ENCODE measurements at regions not wholly inside any gene's neighbourhood (a gene's known extent, or its start where the extent isn't known, plus 50 kb on each side); places are given as distances from the start of the nearest gene placed in this dataset.

DNA sequence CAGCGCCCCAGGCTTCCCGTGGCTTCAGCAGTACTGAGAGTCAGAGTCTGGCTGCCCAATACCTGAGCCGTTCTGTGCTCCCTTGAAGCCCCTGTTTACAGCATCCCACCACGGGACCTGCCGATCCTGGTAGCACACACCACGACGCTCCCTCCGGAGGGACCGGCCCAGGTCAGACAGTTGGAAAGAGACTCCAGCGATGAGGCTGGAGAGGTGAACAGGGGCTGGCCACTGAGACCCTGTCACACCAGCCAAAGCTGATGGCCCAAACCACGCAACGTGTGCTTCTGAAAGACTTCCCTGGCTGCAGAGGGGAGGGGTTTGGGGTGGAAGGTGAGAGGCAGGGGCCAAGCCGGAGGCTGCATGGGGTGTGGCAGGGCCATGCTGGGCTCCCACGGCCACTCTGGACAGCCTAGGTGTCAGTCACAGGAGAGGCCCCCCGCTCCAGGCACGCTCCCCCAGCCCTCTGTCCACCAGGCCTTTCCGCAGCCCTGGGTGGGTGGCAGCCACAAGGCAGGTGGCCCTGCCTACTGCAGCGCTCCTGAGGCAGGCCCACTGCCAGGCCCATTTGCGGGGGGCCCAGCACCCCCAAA is 140.2 kb upstream of the CHST15 start:
- TF ChIP-seq, protein P1, sequence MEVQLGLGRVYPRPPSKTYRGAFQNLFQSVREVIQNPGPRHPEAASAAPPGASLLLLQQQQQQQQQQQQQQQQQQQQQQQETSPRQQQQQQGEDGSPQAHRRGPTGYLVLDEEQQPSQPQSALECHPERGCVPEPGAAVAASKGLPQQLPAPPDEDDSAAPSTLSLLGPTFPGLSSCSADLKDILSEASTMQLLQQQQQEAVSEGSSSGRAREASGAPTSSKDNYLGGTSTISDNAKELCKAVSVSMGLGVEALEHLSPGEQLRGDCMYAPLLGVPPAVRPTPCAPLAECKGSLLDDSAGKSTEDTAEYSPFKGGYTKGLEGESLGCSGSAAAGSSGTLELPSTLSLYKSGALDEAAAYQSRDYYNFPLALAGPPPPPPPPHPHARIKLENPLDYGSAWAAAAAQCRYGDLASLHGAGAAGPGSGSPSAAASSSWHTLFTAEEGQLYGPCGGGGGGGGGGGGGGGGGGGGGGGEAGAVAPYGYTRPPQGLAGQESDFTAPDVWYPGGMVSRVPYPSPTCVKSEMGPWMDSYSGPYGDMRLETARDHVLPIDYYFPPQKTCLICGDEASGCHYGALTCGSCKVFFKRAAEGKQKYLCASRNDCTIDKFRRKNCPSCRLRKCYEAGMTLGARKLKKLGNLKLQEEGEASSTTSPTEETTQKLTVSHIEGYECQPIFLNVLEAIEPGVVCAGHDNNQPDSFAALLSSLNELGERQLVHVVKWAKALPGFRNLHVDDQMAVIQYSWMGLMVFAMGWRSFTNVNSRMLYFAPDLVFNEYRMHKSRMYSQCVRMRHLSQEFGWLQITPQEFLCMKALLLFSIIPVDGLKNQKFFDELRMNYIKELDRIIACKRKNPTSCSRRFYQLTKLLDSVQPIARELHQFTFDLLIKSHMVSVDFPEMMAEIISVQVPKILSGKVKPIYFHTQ (CRISPR knock-in tag; IDR thresholded peaks at IDR 0.05): no peak
- TF ChIP-seq KAT7 (CRISPR knock-in tag; IDR thresholded peaks at IDR 0.05; ENCODE audit: borderline replicate concordance) (no peak), JUN (CRISPR knock-in tag; IDR thresholded peaks at IDR 0.05) (no peak), ETV6 (CRISPR knock-in tag; IDR thresholded peaks at IDR 0.05) (no peak), RORB (CRISPR knock-in tag; IDR thresholded peaks at IDR 0.05) (no peak), ZNF396 (CRISPR knock-in tag; IDR thresholded peaks at IDR 0.05; ENCODE audit: borderline replicate concordance) (no peak), NR3C1 (CRISPR knock-in tag; conservative IDR thresholded peaks at IDR 0.05; ENCODE audit: low read depth) (no peak), HMGA2 (CRISPR knock-in tag; IDR thresholded peaks at IDR 0.05) (no peak), NFE2L1 (CRISPR knock-in tag; IDR thresholded peaks at IDR 0.05) (no peak), ZNF263 (CRISPR knock-in tag; IDR thresholded peaks at IDR 0.05; ENCODE audit: low read depth) (no peak), TEAD4 (CRISPR knock-in tag; IDR thresholded peaks at IDR 0.05) (no peak)
- TF ChIP-seq, protein P2, sequence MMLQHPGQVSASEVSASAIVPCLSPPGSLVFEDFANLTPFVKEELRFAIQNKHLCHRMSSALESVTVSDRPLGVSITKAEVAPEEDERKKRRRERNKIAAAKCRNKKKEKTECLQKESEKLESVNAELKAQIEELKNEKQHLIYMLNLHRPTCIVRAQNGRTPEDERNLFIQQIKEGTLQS (CRISPR knock-in tag; conservative IDR thresholded peaks at IDR 0.05): no peak
- TF ChIP-seq, protein P3, sequence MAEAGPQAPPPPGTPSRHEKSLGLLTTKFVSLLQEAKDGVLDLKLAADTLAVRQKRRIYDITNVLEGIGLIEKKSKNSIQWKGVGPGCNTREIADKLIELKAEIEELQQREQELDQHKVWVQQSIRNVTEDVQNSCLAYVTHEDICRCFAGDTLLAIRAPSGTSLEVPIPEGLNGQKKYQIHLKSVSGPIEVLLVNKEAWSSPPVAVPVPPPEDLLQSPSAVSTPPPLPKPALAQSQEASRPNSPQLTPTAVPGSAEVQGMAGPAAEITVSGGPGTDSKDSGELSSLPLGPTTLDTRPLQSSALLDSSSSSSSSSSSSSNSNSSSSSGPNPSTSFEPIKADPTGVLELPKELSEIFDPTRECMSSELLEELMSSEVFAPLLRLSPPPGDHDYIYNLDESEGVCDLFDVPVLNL (CRISPR knock-in tag; IDR thresholded peaks at IDR 0.05; ENCODE audit: borderline replicate concordance, low read depth): no peak
- TF ChIP-seq, protein P4, sequence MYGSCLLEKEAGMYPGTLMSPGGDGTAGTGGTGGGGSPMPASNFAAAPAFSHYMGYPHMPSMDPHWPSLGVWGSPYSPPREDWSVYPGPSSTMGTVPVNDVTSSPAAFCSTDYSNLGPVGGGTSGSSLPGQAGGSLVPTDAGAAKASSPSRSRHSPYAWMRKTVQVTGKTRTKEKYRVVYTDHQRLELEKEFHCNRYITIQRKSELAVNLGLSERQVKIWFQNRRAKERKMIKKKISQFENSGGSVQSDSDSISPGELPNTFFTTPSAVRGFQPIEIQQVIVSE (CRISPR knock-in tag; IDR thresholded peaks at IDR 0.05; ENCODE audit: borderline replicate concordance): no peak
- TF ChIP-seq, protein P5, sequence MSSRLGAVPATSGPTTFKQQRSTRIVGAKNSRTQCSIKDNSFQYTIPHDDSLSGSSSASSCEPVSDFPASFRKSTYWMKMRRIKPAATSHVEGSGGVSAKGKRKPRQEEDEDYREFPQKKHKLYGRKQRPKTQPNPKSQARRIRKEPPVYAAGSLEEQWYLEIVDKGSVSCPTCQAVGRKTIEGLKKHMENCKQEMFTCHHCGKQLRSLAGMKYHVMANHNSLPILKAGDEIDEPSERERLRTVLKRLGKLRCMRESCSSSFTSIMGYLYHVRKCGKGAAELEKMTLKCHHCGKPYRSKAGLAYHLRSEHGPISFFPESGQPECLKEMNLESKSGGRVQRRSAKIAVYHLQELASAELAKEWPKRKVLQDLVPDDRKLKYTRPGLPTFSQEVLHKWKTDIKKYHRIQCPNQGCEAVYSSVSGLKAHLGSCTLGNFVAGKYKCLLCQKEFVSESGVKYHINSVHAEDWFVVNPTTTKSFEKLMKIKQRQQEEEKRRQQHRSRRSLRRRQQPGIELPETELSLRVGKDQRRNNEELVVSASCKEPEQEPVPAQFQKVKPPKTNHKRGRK (CRISPR knock-in tag; IDR thresholded peaks at IDR 0.05; ENCODE audit: borderline replicate concordance): no peak
- TF ChIP-seq, protein P6, sequence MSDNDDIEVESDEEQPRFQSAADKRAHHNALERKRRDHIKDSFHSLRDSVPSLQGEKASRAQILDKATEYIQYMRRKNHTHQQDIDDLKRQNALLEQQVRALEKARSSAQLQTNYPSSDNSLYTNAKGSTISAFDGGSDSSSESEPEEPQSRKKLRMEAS (CRISPR knock-in tag; IDR thresholded peaks at IDR 0.05): no peak
- TF ChIP-seq, protein P7, sequence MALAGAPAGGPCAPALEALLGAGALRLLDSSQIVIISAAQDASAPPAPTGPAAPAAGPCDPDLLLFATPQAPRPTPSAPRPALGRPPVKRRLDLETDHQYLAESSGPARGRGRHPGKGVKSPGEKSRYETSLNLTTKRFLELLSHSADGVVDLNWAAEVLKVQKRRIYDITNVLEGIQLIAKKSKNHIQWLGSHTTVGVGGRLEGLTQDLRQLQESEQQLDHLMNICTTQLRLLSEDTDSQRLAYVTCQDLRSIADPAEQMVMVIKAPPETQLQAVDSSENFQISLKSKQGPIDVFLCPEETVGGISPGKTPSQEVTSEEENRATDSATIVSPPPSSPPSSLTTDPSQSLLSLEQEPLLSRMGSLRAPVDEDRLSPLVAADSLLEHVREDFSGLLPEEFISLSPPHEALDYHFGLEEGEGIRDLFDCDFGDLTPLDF (CRISPR knock-in tag; IDR thresholded peaks at IDR 0.05): no peak
- TF ChIP-seq, protein P8, sequence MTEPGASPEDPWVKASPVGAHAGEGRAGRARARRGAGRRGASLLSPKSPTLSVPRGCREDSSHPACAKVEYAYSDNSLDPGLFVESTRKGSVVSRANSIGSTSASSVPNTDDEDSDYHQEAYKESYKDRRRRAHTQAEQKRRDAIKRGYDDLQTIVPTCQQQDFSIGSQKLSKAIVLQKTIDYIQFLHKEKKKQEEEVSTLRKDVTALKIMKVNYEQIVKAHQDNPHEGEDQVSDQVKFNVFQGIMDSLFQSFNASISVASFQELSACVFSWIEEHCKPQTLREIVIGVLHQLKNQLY (CRISPR knock-in tag; IDR thresholded peaks at IDR 0.05): no peak
- TF ChIP-seq, protein P9, sequence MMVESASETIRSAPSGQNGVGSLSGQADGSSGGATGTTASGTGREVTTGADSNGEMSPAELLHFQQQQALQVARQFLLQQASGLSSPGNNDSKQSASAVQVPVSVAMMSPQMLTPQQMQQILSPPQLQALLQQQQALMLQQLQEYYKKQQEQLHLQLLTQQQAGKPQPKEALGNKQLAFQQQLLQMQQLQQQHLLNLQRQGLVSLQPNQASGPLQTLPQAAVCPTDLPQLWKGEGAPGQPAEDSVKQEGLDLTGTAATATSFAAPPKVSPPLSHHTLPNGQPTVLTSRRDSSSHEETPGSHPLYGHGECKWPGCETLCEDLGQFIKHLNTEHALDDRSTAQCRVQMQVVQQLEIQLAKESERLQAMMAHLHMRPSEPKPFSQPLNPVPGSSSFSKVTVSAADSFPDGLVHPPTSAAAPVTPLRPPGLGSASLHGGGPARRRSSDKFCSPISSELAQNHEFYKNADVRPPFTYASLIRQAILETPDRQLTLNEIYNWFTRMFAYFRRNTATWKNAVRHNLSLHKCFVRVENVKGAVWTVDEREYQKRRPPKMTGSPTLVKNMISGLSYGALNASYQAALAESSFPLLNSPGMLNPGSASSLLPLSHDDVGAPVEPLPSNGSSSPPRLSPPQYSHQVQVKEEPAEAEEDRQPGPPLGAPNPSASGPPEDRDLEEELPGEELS (CRISPR knock-in tag; IDR thresholded peaks at IDR 0.05): no peak
- H3K27me3 Mint-ChIP-seq (ENCODE audit: low read depth): no peaks in the 10 kb centered on the region
- ATAC-seq (no peak), DNase-seq (ENCODE audit: low spot score) (no peak)
- POLR2A ChIA-PET: no interaction called here
- CTCF ChIA-PET: no interaction called here
- H3K27ac Mint-ChIP-seq: no peak overlapping the region
- peaks cover 3% of the 10 kb centered on the region for H3K4me1 Mint-ChIP-seq
- peaks cover 12% of the 10 kb centered on the region; the same call in 1 of the 2 replicates for H3K36me3 Mint-ChIP-seq
- no peak overlapping the region for H3K4me3 Mint-ChIP-seq
- peaks cover 27% of the 10 kb centered on the region for H3K9me3 Mint-ChIP-seq

Data from WTC11 (cell line).